PC-9 (cell line): ENCODE measurements at regions not wholly inside any gene's neighbourhood (a gene's known extent, or its start where the extent isn't known, plus 50 kb on each side); places are given as distances from the start of the nearest gene placed in this dataset.

Source experiments
- BruUV-seq: library from RNA; stranded (reverse); fragments of 400-500 nt; replicated peaks from 2 replicates; lab custom pipeline; 2021; lab: Mats Ljungman, UMichigan
- CTCF ChIA-PET: fragments of 300-600 bp; sonication (Branson Sonifier 250); formaldehyde crosslinking; loops from one replicate; lab custom pipeline; 2022; ENCODE audit warnings: antibody characterized with exemption; lab: Charles Lee
- POLR2A ChIA-PET: fragments of 300-600 bp; sonication (Branson Sonifier 250); formaldehyde crosslinking; loops from one replicate; lab custom pipeline; 2022; ENCODE audit warnings: antibody characterized with exemption; ENCODE audit not compliant: unreplicated experiment; lab: Charles Lee
- DNase-seq, 2 experiments: peaks; one replicate each; pipeline versions ENCODE4 v3.0.0 to v3.0.0-alpha.2; 2015 to 2022; ENCODE audit warnings: mixed read lengths in 1 of 2
- H2AFZ ChIP-seq: fragments of 200-600 bp; sonication (generic); 2 replicates; pipeline ENCODE4 v1.8.1; 2017; ENCODE audit warnings: antibody characterized with exemption
- H3F3A ChIP-seq: fragments of 200-600 bp; sonication (generic); 2 replicates; pipeline ENCODE4 v1.8.1; 2017; ENCODE audit warnings: antibody characterized with exemption, mild to moderate bottlenecking, low read depth; ENCODE audit not compliant: insufficient read depth
- H3K27ac ChIP-seq: fragments of 200-600 bp; sonication (generic); 2 replicates; pipeline ENCODE4 v1.6.1; 2016; ENCODE audit warnings: mixed run types
- H3K27me3 ChIP-seq: fragments of 200-600 bp; sonication (generic); 2 replicates; pipeline ENCODE4 v1.6.1; 2016; ENCODE audit warnings: low read depth, mixed run types; ENCODE audit not compliant: insufficient read depth
- H3K36me3 ChIP-seq: fragments of 200-600 bp; sonication (generic); 2 replicates; pipeline ENCODE4 v1.6.1; 2016; ENCODE audit warnings: low read depth, mixed run types
- H3K4me1 ChIP-seq: fragments of 200-600 bp; sonication (generic); replicated peaks from 2 replicates; pipeline ENCODE4 v1.6.1; 2016; ENCODE audit warnings: mixed run types; ENCODE audit not compliant: insufficient read depth
- H3K4me2 ChIP-seq: fragments of 200-600 bp; sonication (generic); 2 replicates; pipeline ENCODE4 v1.6.1; 2017; ENCODE audit warnings: mixed run types
- H3K4me3 ChIP-seq: fragments of 200-600 bp; sonication (generic); 2 replicates; pipeline ENCODE4 v1.6.1; 2016; ENCODE audit warnings: mixed run types
- H3K79me2 ChIP-seq: fragments of 200-600 bp; sonication (generic); 2 replicates; pipeline ENCODE4 v1.6.1; 2017; ENCODE audit warnings: low read depth, mixed run types
- H3K9me2 ChIP-seq: fragments of 200-600 bp; sonication (generic); 2 replicates; pipeline ENCODE4 v1.8.1; 2017; ENCODE audit warnings: mild to moderate bottlenecking; ENCODE audit not compliant: insufficient read depth
- H3K9me3 ChIP-seq: fragments of 200-600 bp; sonication (generic); 2 replicates; pipeline ENCODE4 v1.8.1; 2016; ENCODE audit warnings: low read depth; ENCODE audit not compliant: insufficient read depth
- H4K20me1 ChIP-seq: fragments of 200-600 bp; sonication (generic); 2 replicates; pipeline ENCODE4 v1.8.1; 2017; ENCODE audit not compliant: insufficient read depth
- EZH2 ChIP-seq: fragments of 200-600 bp; sonication (generic); IDR thresholded peaks from 2 replicates; pipeline ENCODE4 v1.8.0; 2017; ENCODE audit warnings: antibody characterized with exemption, low read depth
- intact Hi-C: fragments of 100-400 bp; cut with micrococcal nuclease; formaldehyde crosslinking; loops from one replicate; pipeline ENCODE4 v1.10.0; 2022; ENCODE audit not compliant: unreplicated experiment
- TF ChIP-seq, protein P1 (sequence below): fragments of 200-600 bp; sonication (generic); conservative IDR thresholded peaks from 2 replicates; pipeline ENCODE4 v1.6.1; 2017; ENCODE audit warnings: mixed run types, antibody characterized with exemption, mild to moderate bottlenecking, moderate library complexity

DNA sequence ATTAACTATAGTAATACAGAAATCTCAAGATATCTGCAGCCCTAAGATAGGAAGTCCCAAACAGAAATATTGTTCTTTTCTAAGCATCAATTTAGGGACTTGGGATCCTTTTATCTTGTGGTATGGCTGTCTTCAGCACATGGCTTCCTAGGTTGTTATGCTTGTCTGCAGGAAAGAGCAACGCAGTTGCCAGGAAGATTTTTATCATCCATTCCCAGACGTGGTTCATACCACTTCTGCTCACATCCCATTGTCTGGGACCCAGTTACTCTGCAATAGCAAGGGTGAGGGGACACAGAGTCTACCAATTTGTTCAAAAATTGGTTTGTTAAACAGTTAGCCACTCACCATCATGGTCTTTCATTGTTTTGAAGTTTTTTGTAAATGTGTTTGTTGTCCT, 85.6 kb upstream of the RXFP2 start:
- H3K27ac ChIP-seq: no peak overlapping the region
- no peaks in the 10 kb centered on the region; the same call in 1 of the 2 replicates for H3K9me2 ChIP-seq
- H3K36me3 ChIP-seq: no peaks in the 10 kb centered on the region
- H3K27me3 ChIP-seq: peaks cover 31% of the 10 kb centered on the region
- ChIA-PET POLR2A (no interaction called here), CTCF (no interaction called here)
- no peaks in the 10 kb centered on the region for H4K20me1 ChIP-seq
- intact Hi-C loops: no loop called here
- H3K4me3 ChIP-seq: no peak overlapping the region
- no peaks in the 10 kb centered on the region for H3F3A ChIP-seq
- no peak overlapping the region for H3K4me2 ChIP-seq
- TF ChIP-seq, protein P1, sequence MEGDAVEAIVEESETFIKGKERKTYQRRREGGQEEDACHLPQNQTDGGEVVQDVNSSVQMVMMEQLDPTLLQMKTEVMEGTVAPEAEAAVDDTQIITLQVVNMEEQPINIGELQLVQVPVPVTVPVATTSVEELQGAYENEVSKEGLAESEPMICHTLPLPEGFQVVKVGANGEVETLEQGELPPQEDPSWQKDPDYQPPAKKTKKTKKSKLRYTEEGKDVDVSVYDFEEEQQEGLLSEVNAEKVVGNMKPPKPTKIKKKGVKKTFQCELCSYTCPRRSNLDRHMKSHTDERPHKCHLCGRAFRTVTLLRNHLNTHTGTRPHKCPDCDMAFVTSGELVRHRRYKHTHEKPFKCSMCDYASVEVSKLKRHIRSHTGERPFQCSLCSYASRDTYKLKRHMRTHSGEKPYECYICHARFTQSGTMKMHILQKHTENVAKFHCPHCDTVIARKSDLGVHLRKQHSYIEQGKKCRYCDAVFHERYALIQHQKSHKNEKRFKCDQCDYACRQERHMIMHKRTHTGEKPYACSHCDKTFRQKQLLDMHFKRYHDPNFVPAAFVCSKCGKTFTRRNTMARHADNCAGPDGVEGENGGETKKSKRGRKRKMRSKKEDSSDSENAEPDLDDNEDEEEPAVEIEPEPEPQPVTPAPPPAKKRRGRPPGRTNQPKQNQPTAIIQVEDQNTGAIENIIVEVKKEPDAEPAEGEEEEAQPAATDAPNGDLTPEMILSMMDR: no peak
- no peak for TF ChIP-seq EZH2
- DNase-seq: no peak
- no peaks in the 10 kb centered on the region for H3K4me1 ChIP-seq
- H3K9me3 ChIP-seq: no peaks in the 10 kb centered on the region; the same call in 1 of the 2 replicates
- H2AFZ ChIP-seq: no peak overlapping the region
- no TSS peak for BruUV-seq
- no peaks in the 10 kb centered on the region for H3K79me2 ChIP-seq

DNA sequence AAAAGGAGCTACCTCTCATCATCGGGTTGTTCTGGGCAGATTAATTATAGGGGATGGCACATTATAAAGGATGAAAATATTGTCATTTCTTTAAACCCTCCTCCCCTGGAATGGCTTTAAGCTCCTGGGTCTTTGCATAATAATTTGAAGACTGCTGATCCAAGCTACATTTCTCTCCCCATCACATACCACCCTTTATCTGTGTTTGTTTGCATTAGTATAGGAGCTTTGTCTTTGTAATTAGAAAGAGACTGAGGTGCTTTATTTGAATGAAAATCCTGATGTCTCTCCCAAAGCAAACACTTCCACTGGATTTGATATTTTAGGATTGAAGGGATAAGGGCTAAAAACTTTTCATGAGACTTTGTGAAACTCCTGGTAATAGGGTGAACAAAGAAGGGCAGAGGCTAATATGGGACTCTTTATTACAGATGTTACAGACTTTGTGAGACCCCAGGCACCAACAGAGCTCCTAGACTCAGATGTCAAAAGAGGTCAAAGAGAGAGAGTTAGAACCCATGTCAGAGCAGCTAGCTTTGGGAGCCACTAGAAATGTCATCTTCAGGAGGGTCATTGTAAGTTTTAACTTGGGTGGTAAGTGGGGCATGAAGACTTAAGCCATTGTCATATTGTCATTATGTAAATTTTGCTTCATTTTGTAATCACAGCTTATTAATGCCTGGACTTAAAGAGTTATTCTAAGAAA, 75.3 kb upstream of the RXFP2 start:
- Histone ChIP-seq H3F3A (no peaks in the 10 kb centered on the region), H3K9me3 (peaks cover 3% of the 10 kb centered on the region; the same call in 1 of the 2 replicates), H3K4me3 (no peak overlapping the region), H3K4me1 (no peaks in the 10 kb centered on the region), H3K27me3 (peaks cover 34% of the 10 kb centered on the region; the same call in 1 of the 2 replicates), H4K20me1 (no peaks in the 10 kb centered on the region), H3K36me3 (no peaks in the 10 kb centered on the region), H3K4me2 (no peak overlapping the region), H3K9me2 (no peaks in the 10 kb centered on the region), H3K27ac (no peak overlapping the region), H3K79me2 (no peaks in the 10 kb centered on the region), H2AFZ (no peak overlapping the region)
- ChIA-PET CTCF (no interaction called here), POLR2A (no interaction called here)
- no TSS peak for BruUV-seq
- TF ChIP-seq, protein P1: no peak
- no peak for TF ChIP-seq EZH2
- DNase-seq: no peak
- intact Hi-C loops: no loop called here

DNA sequence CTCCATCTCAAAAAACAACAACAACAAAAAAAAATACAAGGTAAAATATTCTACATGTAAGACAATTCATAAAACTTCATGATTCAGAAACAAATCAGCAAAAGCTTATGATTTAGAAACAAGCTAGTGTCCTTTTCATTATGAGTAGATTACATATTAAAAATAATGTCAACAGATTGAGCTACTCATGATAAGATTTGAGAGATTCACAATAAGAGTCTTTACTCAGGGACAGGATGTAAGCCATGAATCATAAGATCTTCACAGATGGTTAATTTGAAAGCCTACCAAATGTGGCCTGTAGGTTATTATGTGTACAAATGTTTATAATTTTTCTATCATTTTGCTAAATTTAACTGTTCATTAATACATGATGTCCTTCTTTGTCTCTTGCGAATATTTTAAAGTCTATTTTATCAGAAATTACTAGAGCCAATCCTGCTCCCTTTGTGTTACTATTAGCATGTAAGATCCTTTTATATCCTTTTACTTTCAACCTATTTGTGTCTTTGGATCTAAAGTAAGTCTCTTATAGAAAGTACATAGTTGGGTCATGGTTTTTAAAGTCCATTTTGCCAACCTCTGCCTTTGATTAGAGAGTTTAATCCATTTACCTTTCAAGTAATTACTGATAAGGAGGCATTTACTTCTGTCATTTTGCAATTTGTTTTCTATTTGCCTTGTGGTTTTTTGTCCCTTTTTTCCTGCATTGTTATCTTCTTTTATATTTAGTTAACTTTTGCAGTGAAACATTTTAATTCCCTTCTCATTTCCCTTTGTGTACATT, 68.3 kb upstream of the RXFP2 start:
- Histone ChIP-seq H3K27me3 (peaks cover 64% of the 10 kb centered on the region), H3K79me2 (no peaks in the 10 kb centered on the region), H3K4me3 (no peak overlapping the region), H4K20me1 (no peaks in the 10 kb centered on the region), H3K9me2 (no peaks in the 10 kb centered on the region), H3K36me3 (no peaks in the 10 kb centered on the region), H2AFZ (no peak overlapping the region), H3K4me1 (no peaks in the 10 kb centered on the region), H3K4me2 (no peak overlapping the region), H3K9me3 (no peaks in the 10 kb centered on the region), H3F3A (no peaks in the 10 kb centered on the region), H3K27ac (no peak overlapping the region)
- POLR2A ChIA-PET: no interaction called here
- no peak for DNase-seq
- intact Hi-C loops: no loop called here
- BruUV-seq: no TSS peak
- no peak for TF ChIP-seq EZH2
- TF ChIP-seq, protein P1: no peak
- CTCF ChIA-PET: no interaction called here
